WTC11 (cell line): ENCODE measurements at regions not wholly inside any gene's neighbourhood (a gene's known extent, or its start where the extent isn't known, plus 50 kb on each side); places are given as distances from the start of the nearest gene placed in this dataset.

ENCODE experiments used
- ATAC-seq: fragments of 200-7000 bp; cut with Tn5 transposase; 2 replicates; pipeline ENCODE4 v1.10.0; 2021; ENCODE audit warnings: mild to moderate bottlenecking, moderate library complexity
- CTCF ChIA-PET: fragments of 300-600 bp; sonication (Branson Sonifier 250); formaldehyde crosslinking; loops from one replicate; lab custom pipeline; 2021; ENCODE audit warnings: antibody characterized with exemption; lab: Charles Lee
- POLR2A ChIA-PET: fragments of 350-600 bp; sonication (Branson Sonifier 250); formaldehyde crosslinking; loops from one replicate; lab custom pipeline; 2021; ENCODE audit warnings: antibody characterized with exemption; lab: Charles Lee
- DNase-seq: peaks from one replicate; pipeline ENCODE4 v3.0.0; 2021; ENCODE audit warnings: low spot score
- H3K27ac Mint-ChIP-seq: 2 replicates; pipeline ENCODE4 v1.8.0; 2021; ENCODE audit warnings: mixed read lengths
- H3K27me3 Mint-ChIP-seq: 2 replicates; pipeline ENCODE4 v1.8.0; 2021; ENCODE audit warnings: low read depth, mild to moderate bottlenecking, moderate library complexity, mixed read lengths
- H3K36me3 Mint-ChIP-seq: 2 replicates; pipeline ENCODE4 v1.8.0; 2021; ENCODE audit warnings: mixed read lengths
- H3K4me1 Mint-ChIP-seq: 2 replicates; pipeline ENCODE4 v1.8.0; 2022; ENCODE audit warnings: mixed read lengths
- H3K4me3 Mint-ChIP-seq: 2 replicates; pipeline ENCODE4 v1.8.0; 2021; ENCODE audit warnings: mild to moderate bottlenecking, moderate library complexity, mixed read lengths
- H3K9me3 Mint-ChIP-seq: 2 replicates; pipeline ENCODE4 v1.8.0; 2021; ENCODE audit warnings: mixed read lengths
- ARID4B ChIP-seq: sonication (generic); formaldehyde crosslinking; IDR thresholded peaks from 2 replicates; pipeline ENCODE4 v1.8.0; 2023; ENCODE audit warnings: missing genetic modification reagents, mild to moderate bottlenecking, borderline replicate concordance
- ATF3 ChIP-seq: sonication (generic); formaldehyde crosslinking; conservative IDR thresholded peaks from 2 replicates; pipeline ENCODE4 v1.8.1; 2022; ENCODE audit warnings: mild to moderate bottlenecking, missing genetic modification reagents
- CBFB ChIP-seq: sonication (generic); formaldehyde crosslinking; IDR thresholded peaks from 2 replicates; pipeline ENCODE4 v1.8.1; 2022; ENCODE audit warnings: mild to moderate bottlenecking, low read depth, missing genetic modification reagents
- CREM ChIP-seq: sonication (generic); formaldehyde crosslinking; IDR thresholded peaks from 2 replicates; pipeline ENCODE4 v1.8.1; 2022; ENCODE audit warnings: mild to moderate bottlenecking, missing genetic modification reagents, moderate library complexity
- E2F4 ChIP-seq: sonication (generic); formaldehyde crosslinking; IDR thresholded peaks from 2 replicates; pipeline ENCODE4 v1.8.1; 2022; ENCODE audit warnings: low read depth, mild to moderate bottlenecking, moderate library complexity, missing genetic modification reagents, borderline replicate concordance
- ERG ChIP-seq: fragments of 250-450 bp; sonication (Bioruptor Pico); IDR thresholded peaks from 2 replicates; pipeline ENCODE4 v1.8.0; 2021; ENCODE audit warnings: mild to moderate bottlenecking
- FOXP1 ChIP-seq: sonication (generic); formaldehyde crosslinking; IDR thresholded peaks from 2 replicates; pipeline ENCODE4 v1.8.0; 2022; ENCODE audit warnings: missing genetic modification reagents, mild to moderate bottlenecking, moderate library complexity, borderline replicate concordance
- IRF2 ChIP-seq: sonication (generic); formaldehyde crosslinking; IDR thresholded peaks from 2 replicates; pipeline ENCODE4 v1.8.0; 2022; ENCODE audit warnings: low read depth, missing genetic modification reagents, borderline replicate concordance
- MYBL2 ChIP-seq: sonication (generic); formaldehyde crosslinking; IDR thresholded peaks from 2 replicates; pipeline ENCODE4 v1.8.1; 2023; ENCODE audit warnings: mild to moderate bottlenecking, moderate library complexity, missing genetic modification reagents
- NFATC4 ChIP-seq: fragments of 250-450 bp; sonication (Bioruptor Pico); IDR thresholded peaks from 2 replicates; pipeline ENCODE4 v1.9.0; 2021; ENCODE audit warnings: mild to moderate bottlenecking
- NR1H2 ChIP-seq: sonication (generic); formaldehyde crosslinking; IDR thresholded peaks from 2 replicates; pipeline ENCODE4 v1.9.0; 2021; ENCODE audit warnings: mild to moderate bottlenecking, moderate library complexity, missing genetic modification reagents
- PREB ChIP-seq: sonication (generic); formaldehyde crosslinking; IDR thresholded peaks from 2 replicates; pipeline ENCODE4 v1.8.1; 2022; ENCODE audit warnings: mild to moderate bottlenecking, missing genetic modification reagents, moderate library complexity, borderline replicate concordance
- SMAD4 ChIP-seq: sonication (generic); formaldehyde crosslinking; IDR thresholded peaks from 2 replicates; pipeline ENCODE4 v1.8.0; 2022; ENCODE audit warnings: mild to moderate bottlenecking, missing genetic modification reagents
- TCF7 ChIP-seq: sonication (generic); formaldehyde crosslinking; IDR thresholded peaks from 2 replicates; pipeline ENCODE4 v1.8.0; 2022; ENCODE audit warnings: mild to moderate bottlenecking, low read depth, missing genetic modification reagents, moderate library complexity
- ZMAT4 ChIP-seq: fragments of 250-450 bp; sonication (Bioruptor Pico); IDR thresholded peaks from 2 replicates; pipeline ENCODE4 v1.9.0; 2021; ENCODE audit warnings: mild to moderate bottlenecking
- ZNF219 ChIP-seq: sonication (generic); formaldehyde crosslinking; IDR thresholded peaks from 2 replicates; pipeline ENCODE4 v1.8.0; 2023; ENCODE audit warnings: missing genetic modification reagents, mild to moderate bottlenecking, borderline replicate concordance
- ZNF317 ChIP-seq: sonication (generic); formaldehyde crosslinking; IDR thresholded peaks from 2 replicates; pipeline ENCODE4 v1.8.1; 2023; ENCODE audit warnings: low read depth, mild to moderate bottlenecking, moderate library complexity, missing genetic modification reagents, borderline replicate concordance
- ZNF532 ChIP-seq: fragments of 250-450 bp; sonication (Bioruptor Pico); IDR thresholded peaks from 2 replicates; pipeline ENCODE4 v1.9.0; 2021; ENCODE audit warnings: mild to moderate bottlenecking, borderline replicate concordance

GRCh38 chr2:59312029-59312428, 1070.9 kb upstream of the FANCL start (continued):
- TF ChIP-seq MYBL2 (CRISPR knock-in tag) (no peak), NR1H2 (CRISPR knock-in tag) (no peak)
- TF ChIP-seq, all 79 proteins: peak for 0

GRCh38 chr2:59308108-59308507, 1067.0 kb upstream of the FANCL start:
- Mint-ChIP-seq H3K36me3 (no peaks in the 10 kb centered on the region), H3K9me3 (no peaks in the 10 kb centered on the region), H3K4me1 (peaks cover 1% of the 10 kb centered on the region), H3K4me3 (no peak overlapping the region), H3K27ac (no peak overlapping the region), H3K27me3 (no peaks in the 10 kb centered on the region)
- CTCF ChIA-PET, result no interaction called here
- no peak for DNase-seq
- ATAC-seq, result no peak
- no peak for TF ChIP-seq NR1H2 (CRISPR knock-in tag)
- no peak for TF ChIP-seq ZMAT4 (CRISPR knock-in tag)
- no peak for TF ChIP-seq ARID4B (CRISPR knock-in tag)
- no peak for TF ChIP-seq ZNF317 (CRISPR knock-in tag)
- TF ChIP-seq CBFB (CRISPR knock-in tag), result no peak
- TF ChIP-seq MYBL2 (CRISPR knock-in tag), result no peak
- no peak for TF ChIP-seq ZNF532 (CRISPR knock-in tag)
- no peak for TF ChIP-seq PREB (CRISPR knock-in tag)
- no peak for TF ChIP-seq TCF7
- no peak for TF ChIP-seq ATF3
- TF ChIP-seq FOXP1 (CRISPR knock-in tag), result no peak
- TF ChIP-seq SMAD4, result no peak
- TF ChIP-seq E2F4 (CRISPR knock-in tag), result no peak
- TF ChIP-seq ZNF219, result no peak
- no peak for TF ChIP-seq CREM (CRISPR knock-in tag)
- no peak for TF ChIP-seq NFATC4 (CRISPR knock-in tag)
- no peak for TF ChIP-seq ERG (CRISPR knock-in tag)
- TF ChIP-seq IRF2 (CRISPR knock-in tag), result no peak
- POLR2A ChIA-PET, result no interaction called here
